BE2C (cell line): ENCODE measurements at regions not wholly inside any gene's neighbourhood (a gene's known extent, or its start where the extent isn't known, plus 50 kb on each side); places are given as distances from the start of the nearest gene placed in this dataset.

Source experiments
- DNase-seq: peaks from one replicate; pipeline ENCODE4 v3.0.0-alpha.2; 2020
- H3K27me3 ChIP-seq: fragments of 250-450 bp; sonication (Bioruptor Pico); 2 replicates; pipeline ENCODE4 v1.5.1; 2020; ENCODE audit warnings: mild to moderate bottlenecking
- H3K36me3 ChIP-seq: fragments of 250-450 bp; sonication (Bioruptor Pico); 2 replicates; pipeline ENCODE4 v1.5.1; 2020; ENCODE audit warnings: mild to moderate bottlenecking
- H3K4me1 ChIP-seq: fragments of 250-450 bp; sonication (Bioruptor Pico); 2 replicates; pipeline ENCODE4 v1.5.1; 2020
- H3K4me3 ChIP-seq: 2 replicates; pipeline ENCODE4 v1.5.1; 2011; ENCODE audit warnings: low read depth, low read length
- H3K9me3 ChIP-seq: fragments of 250-450 bp; sonication (Bioruptor Pico); 2 replicates; pipeline ENCODE4 v1.5.1; 2020
- TF ChIP-seq, protein P1 (sequence below): IDR thresholded peaks from 2 replicates; pipeline ENCODE4 v1.5.1; 2012; ENCODE audit warnings: mild to moderate bottlenecking, low read depth, low read length

DNA sequence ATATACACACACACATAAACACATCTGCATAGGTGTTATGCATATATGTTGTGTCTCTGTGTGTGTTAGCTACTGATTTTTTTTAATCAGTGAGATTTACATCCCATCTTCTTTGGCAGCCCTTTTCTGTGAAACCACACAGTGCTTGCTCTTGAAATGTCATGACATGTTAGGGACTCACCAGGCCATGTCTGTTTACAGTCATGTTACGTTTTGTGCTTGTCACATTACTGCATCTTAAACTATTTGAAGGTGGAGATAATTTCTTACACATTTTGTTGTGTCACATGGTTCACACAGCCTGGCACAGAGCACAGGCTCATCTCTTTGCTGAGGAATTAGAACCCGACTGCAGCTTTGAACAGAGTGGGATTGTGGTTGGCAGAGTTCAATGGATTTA lies 364.4 kb upstream of the RIOK2 start:
- H3K4me3 ChIP-seq = no peak overlapping the region
- no peaks in the 10 kb centered on the region for H3K9me3 ChIP-seq
- TF ChIP-seq, protein P1, sequence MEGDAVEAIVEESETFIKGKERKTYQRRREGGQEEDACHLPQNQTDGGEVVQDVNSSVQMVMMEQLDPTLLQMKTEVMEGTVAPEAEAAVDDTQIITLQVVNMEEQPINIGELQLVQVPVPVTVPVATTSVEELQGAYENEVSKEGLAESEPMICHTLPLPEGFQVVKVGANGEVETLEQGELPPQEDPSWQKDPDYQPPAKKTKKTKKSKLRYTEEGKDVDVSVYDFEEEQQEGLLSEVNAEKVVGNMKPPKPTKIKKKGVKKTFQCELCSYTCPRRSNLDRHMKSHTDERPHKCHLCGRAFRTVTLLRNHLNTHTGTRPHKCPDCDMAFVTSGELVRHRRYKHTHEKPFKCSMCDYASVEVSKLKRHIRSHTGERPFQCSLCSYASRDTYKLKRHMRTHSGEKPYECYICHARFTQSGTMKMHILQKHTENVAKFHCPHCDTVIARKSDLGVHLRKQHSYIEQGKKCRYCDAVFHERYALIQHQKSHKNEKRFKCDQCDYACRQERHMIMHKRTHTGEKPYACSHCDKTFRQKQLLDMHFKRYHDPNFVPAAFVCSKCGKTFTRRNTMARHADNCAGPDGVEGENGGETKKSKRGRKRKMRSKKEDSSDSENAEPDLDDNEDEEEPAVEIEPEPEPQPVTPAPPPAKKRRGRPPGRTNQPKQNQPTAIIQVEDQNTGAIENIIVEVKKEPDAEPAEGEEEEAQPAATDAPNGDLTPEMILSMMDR = no peak
- no peaks in the 10 kb centered on the region for H3K36me3 ChIP-seq
- DNase-seq = no peak
- H3K27me3 ChIP-seq = no peaks in the 10 kb centered on the region
- no peaks in the 10 kb centered on the region for H3K4me1 ChIP-seq

GRCh38 chr5:97547999-97548738 lies 365.1 kb upstream of the RIOK2 start:
- H3K9me3 ChIP-seq = no peaks in the 10 kb centered on the region
- no peak for DNase-seq
- H3K27me3 ChIP-seq = no peaks in the 10 kb centered on the region
- H3K4me1 ChIP-seq = no peaks in the 10 kb centered on the region
- no peaks in the 10 kb centered on the region for H3K36me3 ChIP-seq
- no peak overlapping the region for H3K4me3 ChIP-seq
- TF ChIP-seq, protein P1 = no peak

DNA sequence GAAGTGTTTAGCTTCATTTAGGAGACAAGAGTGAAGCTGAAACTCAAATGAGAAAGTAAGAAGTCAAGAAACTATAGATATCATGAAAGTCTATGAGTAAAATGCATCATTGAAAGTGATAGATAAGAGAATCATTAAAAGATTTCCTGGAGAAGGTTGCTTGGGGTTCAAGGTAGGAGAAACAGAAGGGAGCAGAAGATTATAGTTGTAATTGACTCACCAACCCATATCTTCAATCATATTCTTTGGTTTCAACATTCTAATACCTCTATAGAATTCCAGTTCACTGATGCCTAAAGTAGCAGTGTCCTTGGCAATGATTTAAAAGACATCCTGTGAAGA lies 365.7 kb upstream of the RIOK2 start:
- no peak for DNase-seq
- Histone ChIP-seq H3K4me3 (no peak overlapping the region), H3K4me1 (no peaks in the 10 kb centered on the region), H3K36me3 (no peaks in the 10 kb centered on the region), H3K27me3 (no peaks in the 10 kb centered on the region), H3K9me3 (no peaks in the 10 kb centered on the region)
- TF ChIP-seq, protein P1 = no peak

- H3K4me3 ChIP-seq = no peak overlapping the region
- TF ChIP-seq, protein P1 = no peak
- no peak for DNase-seq
Measured at GRCh38 chr5:97549496-97549895, 366.4 kb upstream of the RIOK2 start.

GRCh38 chr5:97550164-97550563 lies 367.1 kb upstream of the RIOK2 start:
- H3K27me3 ChIP-seq = no peaks in the 10 kb centered on the region
- H3K9me3 ChIP-seq = no peaks in the 10 kb centered on the region
- DNase-seq = no peak
- TF ChIP-seq, protein P1 = no peak
- no peak overlapping the region for H3K4me3 ChIP-seq
- no peaks in the 10 kb centered on the region for H3K4me1 ChIP-seq
- no peaks in the 10 kb centered on the region for H3K36me3 ChIP-seq

More at GRCh38 chr5:97549496-97549895, 366.4 kb upstream of the RIOK2 start:
- Histone ChIP-seq H3K27me3 (no peaks in the 10 kb centered on the region), H3K36me3 (no peaks in the 10 kb centered on the region), H3K4me1 (no peaks in the 10 kb centered on the region), H3K9me3 (no peaks in the 10 kb centered on the region)

DNA sequence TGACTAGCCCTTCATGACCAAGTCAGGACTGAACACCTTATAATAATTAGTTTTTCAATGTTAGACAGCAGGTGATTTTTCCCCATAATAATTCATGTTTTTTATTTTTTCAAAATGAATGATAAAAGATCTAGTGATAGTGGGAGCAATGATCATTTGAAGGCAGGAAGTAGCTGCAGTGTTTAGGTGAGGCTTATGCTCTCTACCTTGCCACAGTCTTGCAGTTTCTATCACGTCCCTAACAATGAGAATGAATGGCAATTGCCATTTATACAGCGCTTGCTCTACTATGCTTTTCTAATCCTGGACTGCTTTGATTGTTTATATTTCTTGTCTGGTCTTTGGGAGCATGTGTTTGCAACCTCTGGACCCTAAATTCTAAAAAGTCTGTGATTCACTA lies 367.8 kb upstream of the RIOK2 start:
- DNase-seq = no peak
- Histone ChIP-seq H3K4me1 (no peaks in the 10 kb centered on the region), H3K4me3 (no peak overlapping the region), H3K9me3 (no peaks in the 10 kb centered on the region), H3K27me3 (no peaks in the 10 kb centered on the region), H3K36me3 (no peaks in the 10 kb centered on the region)
- TF ChIP-seq, protein P1 = no peak
